ENCODE measurements at regions not wholly inside any gene's neighbourhood (a gene's known extent, or its start where the extent isn't known, plus 50 kb on each side); places are given as distances from the start of the nearest gene placed in this dataset.

GRCh38 chr7:26461518-26461917, 169.9 kb downstream of the SNX10 start:
- Histone ChIP-seq H3K4me2 (ENCODE audit: low read depth, low read length) (no peak overlapping the region), H3K4ac (ENCODE audit: low read depth, low read length) (no peak overlapping the region), H4K5ac (ENCODE audit: low read depth, low read length) (no peak overlapping the region), H2BK20ac (ENCODE audit: low read depth, low read length) (no peak overlapping the region), H3K36me3 (ENCODE audit: control insufficient read depth, insufficient read depth, low read length) (no peaks in the 10 kb centered on the region), H4K8ac (ENCODE audit: low read depth in 2 of 2, low read length in 2 of 2) (no peak overlapping the region), H3K14ac (replicated peaks; ENCODE audit: low read depth, low read length) (no peak overlapping the region), H3K27me3 (ENCODE audit: control insufficient read depth, insufficient read depth, low read length) (no peaks in the 10 kb centered on the region), H3K9me3 (ENCODE audit: control insufficient read depth, insufficient read depth, low read length) (no peaks in the 10 kb centered on the region), H3K23ac (ENCODE audit: low read depth, low read length) (no peak overlapping the region), H2BK5ac (ENCODE audit: low read depth, low read length, poor library complexity, severe bottlenecking) (no peak overlapping the region), H2BK120ac (ENCODE audit: low read depth, low read length) (no peak overlapping the region), H3K9ac (ENCODE audit: low read depth, low read length) (no peak overlapping the region), H3K9me1 (ENCODE audit: insufficient read depth, low read length) (no peaks in the 10 kb centered on the region), H2AK9ac (replicated peaks; ENCODE audit: low read depth, low read length, poor library complexity) (no peak overlapping the region), H3K27ac (ENCODE audit: insufficient read depth, low read length) (no peak overlapping the region), H3K4me3 (ENCODE audit: insufficient read depth, low read depth, low read length) (no peak overlapping the region), H4K91ac (ENCODE audit: insufficient read depth, low read depth, low read length) (no peak overlapping the region), H2AK5ac (ENCODE audit: low read depth, low read length) (no peak overlapping the region), H2BK15ac (ENCODE audit: low read depth, low read length) (no peak overlapping the region), H3K4me1 (ENCODE audit: control insufficient read depth, insufficient read depth, low read length) (no peaks in the 10 kb centered on the region), H3K79me1 (ENCODE audit: low read depth in 1 of 2, low read length in 2 of 2) (no peaks in the 10 kb centered on the region), H3K56ac (ENCODE audit: extremely low read depth, insufficient read depth, low read length) (no peak overlapping the region), H2AFZ (replicated peaks; ENCODE audit: low read length, poor library complexity) (no peak overlapping the region), H3K18ac (ENCODE audit: low read depth, low read length) (no peak overlapping the region), H4K20me1 (ENCODE audit: insufficient read depth, low read length) (no peaks in the 10 kb centered on the region)
- 48% methylated on average over 4 of the region's 7 CpGs; no CpG with 5 or more reads in 1 of the 2 experiments for WGBS, 2 experiments (ENCODE audit: extremely low coverage in 2 of 2, insufficient read length in 1 of 2)
- in situ Hi-C loops (cut with MboI; ENCODE audit: low sequenced_read_pairs) (no loop called here), intact Hi-C loops (cut with micrococcal nuclease) (no loop called here), dilution Hi-C loops (cut with HindIII; ENCODE audit: low sequenced_read_pairs, unreplicated experiment) (no loop called here)
- ChIA-PET CTCF (no interaction called here), POLR2A (ENCODE audit: unreplicated experiment) (no interaction called here)
- TF ChIP-seq CHD1 (IDR thresholded peaks at IDR 0.05; ENCODE audit: low read depth, low read length) (no peak), BHLHE40 (IDR thresholded peaks at IDR 0.05; ENCODE audit: low read depth, low read length) (no peak), MXI1 (IDR thresholded peaks at IDR 0.05; ENCODE audit: borderline replicate concordance, low read depth, low read length) (no peak), CEBPB (IDR thresholded peaks at IDR 0.05; ENCODE audit: low read depth, low read length) (no peak), NFE2L2 (IDR thresholded peaks at IDR 0.05; ENCODE audit: low read depth, low read length) (no peak), MAFK (IDR thresholded peaks at IDR 0.05; ENCODE audit: low read depth, low read length) (no peak), FOS (IDR thresholded peaks at IDR 0.05; ENCODE audit: low read depth, low read length) (no peak), RFX5 (IDR thresholded peaks at IDR 0.05; ENCODE audit: low read depth, low read length) (no peak), RAD21 (IDR thresholded peaks at IDR 0.05; ENCODE audit: low read length) (no peak), MAZ (IDR thresholded peaks at IDR 0.05; ENCODE audit: borderline replicate concordance, low read depth, low read length) (no peak), SMC3 (IDR thresholded peaks at IDR 0.05; ENCODE audit: low read depth, low read length) (no peak), POLR2A (IDR thresholded peaks at IDR 0.05; ENCODE audit: low read depth, low read length) (no peak)
- TF ChIP-seq, protein P1, sequence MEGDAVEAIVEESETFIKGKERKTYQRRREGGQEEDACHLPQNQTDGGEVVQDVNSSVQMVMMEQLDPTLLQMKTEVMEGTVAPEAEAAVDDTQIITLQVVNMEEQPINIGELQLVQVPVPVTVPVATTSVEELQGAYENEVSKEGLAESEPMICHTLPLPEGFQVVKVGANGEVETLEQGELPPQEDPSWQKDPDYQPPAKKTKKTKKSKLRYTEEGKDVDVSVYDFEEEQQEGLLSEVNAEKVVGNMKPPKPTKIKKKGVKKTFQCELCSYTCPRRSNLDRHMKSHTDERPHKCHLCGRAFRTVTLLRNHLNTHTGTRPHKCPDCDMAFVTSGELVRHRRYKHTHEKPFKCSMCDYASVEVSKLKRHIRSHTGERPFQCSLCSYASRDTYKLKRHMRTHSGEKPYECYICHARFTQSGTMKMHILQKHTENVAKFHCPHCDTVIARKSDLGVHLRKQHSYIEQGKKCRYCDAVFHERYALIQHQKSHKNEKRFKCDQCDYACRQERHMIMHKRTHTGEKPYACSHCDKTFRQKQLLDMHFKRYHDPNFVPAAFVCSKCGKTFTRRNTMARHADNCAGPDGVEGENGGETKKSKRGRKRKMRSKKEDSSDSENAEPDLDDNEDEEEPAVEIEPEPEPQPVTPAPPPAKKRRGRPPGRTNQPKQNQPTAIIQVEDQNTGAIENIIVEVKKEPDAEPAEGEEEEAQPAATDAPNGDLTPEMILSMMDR (conservative IDR thresholded peaks at IDR 0.05; ENCODE audit: low read depth, low read length), result no peak
- TF ChIP-seq, protein P2, sequence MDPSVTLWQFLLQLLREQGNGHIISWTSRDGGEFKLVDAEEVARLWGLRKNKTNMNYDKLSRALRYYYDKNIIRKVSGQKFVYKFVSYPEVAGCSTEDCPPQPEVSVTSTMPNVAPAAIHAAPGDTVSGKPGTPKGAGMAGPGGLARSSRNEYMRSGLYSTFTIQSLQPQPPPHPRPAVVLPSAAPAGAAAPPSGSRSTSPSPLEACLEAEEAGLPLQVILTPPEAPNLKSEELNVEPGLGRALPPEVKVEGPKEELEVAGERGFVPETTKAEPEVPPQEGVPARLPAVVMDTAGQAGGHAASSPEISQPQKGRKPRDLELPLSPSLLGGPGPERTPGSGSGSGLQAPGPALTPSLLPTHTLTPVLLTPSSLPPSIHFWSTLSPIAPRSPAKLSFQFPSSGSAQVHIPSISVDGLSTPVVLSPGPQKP (IDR thresholded peaks at IDR 0.05; ENCODE audit: borderline replicate concordance, low read depth, low read length), result no peak
- TF ChIP-seq, protein P3, sequence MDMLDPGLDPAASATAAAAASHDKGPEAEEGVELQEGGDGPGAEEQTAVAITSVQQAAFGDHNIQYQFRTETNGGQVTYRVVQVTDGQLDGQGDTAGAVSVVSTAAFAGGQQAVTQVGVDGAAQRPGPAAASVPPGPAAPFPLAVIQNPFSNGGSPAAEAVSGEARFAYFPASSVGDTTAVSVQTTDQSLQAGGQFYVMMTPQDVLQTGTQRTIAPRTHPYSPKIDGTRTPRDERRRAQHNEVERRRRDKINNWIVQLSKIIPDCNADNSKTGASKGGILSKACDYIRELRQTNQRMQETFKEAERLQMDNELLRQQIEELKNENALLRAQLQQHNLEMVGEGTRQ (IDR thresholded peaks at IDR 0.05; ENCODE audit: low read depth, low read length), result no peak
- no TSS peak for BruUV-seq (replicated peaks)
- DNase-seq (no peak), ATAC-seq (ENCODE audit: low read depth) (no peak)
